ENCODE measurements at regions not wholly inside any gene's neighbourhood (a gene's known extent, or its start where the extent isn't known, plus 50 kb on each side); places are given as distances from the start of the nearest gene placed in this dataset.

GRCh38 chr2:209049608-209050007 lies 374.2 kb upstream of the MAP2 start:
- Histone ChIP-seq H3K23me2 (ENCODE audit: low read depth, low read length) (no peaks in the 10 kb centered on the region), H4K8ac (ENCODE audit: extremely low read depth, insufficient read depth, low read length) (no peak overlapping the region), H3K4ac (replicated peaks; ENCODE audit: insufficient read length, low read depth, low read length) (no peak overlapping the region), H3K14ac (ENCODE audit: insufficient read length) (no peak overlapping the region), H2AK5ac (ENCODE audit: low read depth, low read length) (no peak overlapping the region), H3K79me2 (ENCODE audit: control insufficient read depth in 1 of 2, insufficient read depth in 2 of 2, low read length in 2 of 2) (no peaks in the 10 kb centered on the region), H3K4me2 (ENCODE audit: insufficient read depth in 1 of 2, low read depth in 2 of 2, low read length in 2 of 2) (no peak overlapping the region), H2BK12ac (ENCODE audit: low read depth, low read length) (no peak overlapping the region), H3K18ac (ENCODE audit: extremely low read depth, low read length) (no peak overlapping the region), H3K79me1 (ENCODE audit: low read depth, low read length) (no peaks in the 10 kb centered on the region), H3K36me3 (ENCODE audit: control insufficient read depth in 2 of 4, insufficient read depth in 4 of 4, low read length in 3 of 4) (no peaks in the 10 kb centered on the region), H4K20me1 (replicated peaks in 1 of 2; ENCODE audit: control insufficient read depth in 1 of 2, insufficient read depth in 2 of 2, low read length in 2 of 2) (no peaks in the 10 kb centered on the region), H3K56ac (replicated peaks; ENCODE audit: insufficient read length, low read depth, low read length) (no peak overlapping the region), H2BK20ac (ENCODE audit: low read length) (no peak overlapping the region), H3K9ac (replicated peaks in 1 of 4; ENCODE audit: extremely low read depth in 1 of 4, low read depth in 3 of 4, low read length in 3 of 4) (no peak overlapping the region), H4K91ac (replicated peaks; ENCODE audit: insufficient read length, low read length) (no peak overlapping the region), H3K4me1 (replicated peaks in 1 of 4; ENCODE audit: control insufficient read depth in 3 of 4, insufficient read depth in 4 of 4, low read length in 3 of 4) (no peaks in the 10 kb centered on the region; a peak in 1 of 7 replicates), H3K27me3 (replicated peaks in 1 of 4; ENCODE audit: control insufficient read depth in 3 of 4, extremely low read depth in 1 of 4, insufficient read depth in 3 of 4, low read length in 3 of 4) (no peaks in the 10 kb centered on the region), H3K4me3 (ENCODE audit: extremely low read depth in 1 of 4, insufficient read depth in 2 of 4, low read depth in 3 of 4, low read length in 4 of 4) (no peak overlapping the region), H2AFZ (ENCODE audit: low read length) (0 out of 2 replicates have a peak overlapping the region, but pooled peaks have one; percentile 10), H4K5ac (ENCODE audit: insufficient read length, low read depth, low read length) (no peak overlapping the region), H3K27ac (ENCODE audit: low read depth, low read length) (no peak overlapping the region), H2BK15ac (ENCODE audit: low read length) (no peak overlapping the region), H3K23ac (ENCODE audit: insufficient read length) (no peak overlapping the region), H3K9me3 (ENCODE audit: insufficient read depth in 2 of 2, low read depth in 1 of 2, low read length in 1 of 2) (no peaks in the 10 kb centered on the region), H2BK5ac (ENCODE audit: low read depth, low read length) (no peak overlapping the region), H2BK120ac (replicated peaks; ENCODE audit: low read depth, low read length) (no peak overlapping the region)
- TF ChIP-seq JUND (IDR thresholded peaks at IDR 0.05; ENCODE audit: low read length) (no peak), ASH2L (IDR thresholded peaks at IDR 0.05; ENCODE audit: low read length) (no peak), RXRA (IDR thresholded peaks at IDR 0.05; ENCODE audit: insufficient read depth, low read depth, low read length) (no peak), KDM4A (IDR thresholded peaks at IDR 0.05; ENCODE audit: low read depth, low read length, severe bottlenecking) (no peak), RBBP5 (IDR thresholded peaks at IDR 0.05; ENCODE audit: borderline replicate concordance, low read depth, low read length) (no peak), TAF7 (optimal IDR thresholded peaks at IDR 0.05; ENCODE audit: borderline replicate concordance, low read depth, low read length) (no peak), SIN3A (conservative IDR thresholded peaks at IDR 0.05 in 1 of 2, IDR thresholded peaks at IDR 0.05 in 1 of 2; ENCODE audit: low read depth in 1 of 2, low read length in 2 of 2) (no peak), MAFK (IDR thresholded peaks at IDR 0.05; ENCODE audit: low read depth, low read length) (no peak)
- FAIRE-seq (no peak), DNase-seq (ENCODE audit: low read depth in 1 of 2, low spot score in 2 of 2) (no peak)
- POLR2A ChIA-PET (ENCODE audit: partially characterized antibody): no interaction called here
- WGBS, 2 experiments (ENCODE audit: extremely low coverage in 1 of 2, insufficient coverage in 1 of 2, insufficient read length in 1 of 2, insufficient replicate concordance in 2 of 2, low coverage in 1 of 2, low lambda C conversion rate in 2 of 2, missing lambda C conversion rate in 1 of 2): 84% methylated on average over 3 of the region's 3 CpGs; no CpG with 5 or more reads in 1 of the 2 experiments
- CTCF ChIA-PET (ENCODE audit: partially characterized antibody): interaction anchor here (0.7 to 0.9 kb wide), 3 partner anchors 11 to 42 kb away, joined by 3 to 6 read pairs (median 3); no protein-coding TSS in a partner anchor
